NCI-H2227 (cell line): ENCODE measurements at regions not wholly inside any gene's neighbourhood (a gene's known extent, or its start where the extent isn't known, plus 50 kb on each side); places are given as distances from the start of the nearest gene placed in this dataset.
A peak's percentile ranks its signal among the peaks of the same experiment; 100 is the strongest.
"Not testable (repeated sequence)": the region's sequence is repeated elsewhere in the genome, so short reads cannot be mapped to it uniquely, and the experiment has no call there.

Experiments
- DNase-seq: peaks from one replicate; lab custom pipeline; 2025; ENCODE audit not compliant: unreplicated experiment; lab: John Stamatoyannopoulos, UW

- DNase-seq: no peak
Measured at GRCh38 chrX:3550871-3551270, 162.6 kb downstream of the PRKX start.

GRCh38 chrX:3550160-3550751 is 163.2 kb downstream of the PRKX start:
- DNase-seq: peak; percentile 54

GRCh38 chrX:3549411-3549911 is 164.0 kb downstream of the PRKX start:
- DNase-seq: peak; percentile 20

GRCh38 chrX:3548765-3549391 is 164.6 kb downstream of the PRKX start:
- DNase-seq: peak; percentile 50

GRCh38 chrX:3545901-3546300 is 167.5 kb downstream of the PRKX start:
- no peak for DNase-seq

- no peak for DNase-seq
Measured at GRCh38 chrX:3541336-3541735, 172.1 kb downstream of the PRKX start.

GRCh38 chrX:3540105-3540504 is 173.3 kb downstream of the PRKX start:
- DNase-seq: no peak

- DNase-seq: no peak
Measured at GRCh38 chrX:3532581-3533085, 180.8 kb downstream of the PRKX start.

- not testable (repeated sequence) for DNase-seq
Measured at GRCh38 chrX:3531435-3531834, 182.0 kb downstream of the PRKX start.

- no peak for DNase-seq
Measured at GRCh38 chrX:3529466-3530010, 183.1 kb upstream of the MXRA5 start.

GRCh38 chrX:3527811-3528210 is 181.4 kb upstream of the MXRA5 start:
- no peak for DNase-seq

- no peak for DNase-seq
Measured at GRCh38 chrX:3527166-3527565, 180.7 kb upstream of the MXRA5 start.

GRCh38 chrX:3526731-3527130 is 180.3 kb upstream of the MXRA5 start:
- DNase-seq: no peak

GRCh38 chrX:3526071-3526470 is 179.6 kb upstream of the MXRA5 start:
- no peak for DNase-seq

- no peak for DNase-seq
Measured at GRCh38 chrX:3522101-3522650, 175.7 kb upstream of the MXRA5 start.

- DNase-seq: no peak
Measured at GRCh38 chrX:3521396-3521795, 174.9 kb upstream of the MXRA5 start.

GRCh38 chrX:3520982-3521381 is 174.5 kb upstream of the MXRA5 start:
- no peak for DNase-seq

GRCh38 chrX:3520458-3520857 is 174.0 kb upstream of the MXRA5 start:
- DNase-seq: no peak

- DNase-seq: not testable (repeated sequence)
Measured at GRCh38 chrX:3519384-3519783, 172.9 kb upstream of the MXRA5 start.

- DNase-seq: peak; percentile 34
Measured at GRCh38 chrX:3518870-3519269, 172.4 kb upstream of the MXRA5 start.

GRCh38 chrX:3516051-3516541 is 169.6 kb upstream of the MXRA5 start:
- no peak for DNase-seq

GRCh38 chrX:3514996-3515395 is 168.5 kb upstream of the MXRA5 start:
- no peak for DNase-seq
